ENCODE measurements at regions not wholly inside any gene's neighbourhood (a gene's known extent, or its start where the extent isn't known, plus 50 kb on each side); places are given as distances from the start of the nearest gene placed in this dataset.

DNA sequence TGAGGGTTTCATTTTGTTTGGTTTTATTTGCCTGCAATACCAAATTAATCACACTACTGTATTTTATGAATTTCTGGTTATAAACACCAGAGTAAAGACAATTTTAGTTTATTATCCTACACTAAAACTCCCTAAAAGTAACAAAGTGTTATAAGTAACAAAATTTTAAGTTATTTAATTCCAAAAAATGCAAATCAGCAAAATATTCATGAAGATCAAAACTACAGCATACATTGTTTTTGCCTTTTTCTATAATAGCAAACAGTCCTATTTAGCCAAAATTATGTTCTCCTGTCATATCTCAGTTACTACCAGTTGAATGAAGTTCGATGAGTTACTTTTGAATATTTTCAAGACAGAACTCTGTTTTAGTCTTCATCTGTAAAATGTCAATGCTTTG is 132.7 kb upstream of the CYLC2 start:
- TF ChIP-seq POLR2AphosphoS5 (IDR thresholded peaks at IDR 0.05; ENCODE audit: low read depth, low read length) (no peak), TAF1 (IDR thresholded peaks at IDR 0.05; ENCODE audit: low read depth, low read length) (no peak), POLR2A (IDR thresholded peaks at IDR 0.05; ENCODE audit: low read depth, low read length) (no peak), PAX5 (IDR thresholded peaks at IDR 0.05; ENCODE audit: insufficient read depth, low read length, severe bottlenecking) (no peak), SPI1 (IDR thresholded peaks at IDR 0.05; ENCODE audit: low read depth, low read length) (no peak), POU2F2 (IDR thresholded peaks at IDR 0.05; ENCODE audit: low read depth, low read length) (no peak)

Data from GM12891 (cell line).